Fibroblast of pulmonary artery (primary cell): ENCODE measurements at regions not wholly inside any gene's neighbourhood (a gene's known extent, or its start where the extent isn't known, plus 50 kb on each side); places are given as distances from the start of the nearest gene placed in this dataset.

Source experiments
- DNase-seq: peaks from one replicate; pipeline ENCODE4 v3.0.0-alpha.2; 2010; ENCODE audit warnings: low read depth
- H3K4me3 ChIP-seq: replicated peaks from 2 replicates; pipeline ENCODE4 v1.5.1; 2011; ENCODE audit warnings: low read depth, mild to moderate bottlenecking, control low read depth, low read length, moderate library complexity
- TF ChIP-seq, protein P1 (sequence below): IDR thresholded peaks from 2 replicates; pipeline ENCODE4 v1.5.1; 2011; ENCODE audit warnings: mild to moderate bottlenecking, control low read depth, low read length, inconsistent platforms; ENCODE audit errors: missing control alignments

DNA sequence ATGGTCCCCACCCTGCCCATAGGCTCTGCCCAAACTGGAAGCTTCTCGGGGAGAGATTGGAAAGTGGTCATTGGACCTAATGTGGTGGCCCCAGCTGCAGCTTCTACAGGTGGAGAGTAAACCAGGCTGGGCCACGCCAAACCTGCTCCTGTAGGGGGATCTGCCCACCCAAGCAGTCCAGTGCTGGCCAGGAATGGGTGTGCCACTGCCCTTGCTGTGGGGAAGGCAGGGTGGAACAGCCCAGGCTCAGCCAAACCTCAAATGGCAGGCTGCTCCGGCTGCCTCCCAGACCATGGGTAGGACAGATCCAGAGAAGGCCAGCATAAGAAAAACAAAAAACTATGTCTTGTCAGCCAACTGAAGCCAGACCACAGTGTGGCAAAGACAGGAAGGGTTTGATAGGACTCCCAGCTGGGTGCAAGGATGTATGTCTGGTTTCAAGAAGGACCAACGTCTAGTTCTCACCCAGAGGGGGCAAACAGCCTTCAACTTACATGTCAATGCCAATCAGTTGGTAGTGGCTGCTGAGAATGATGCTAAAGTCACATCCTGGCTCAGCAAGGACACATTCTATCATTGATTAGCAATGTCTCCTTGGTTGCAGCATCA, 267.3 kb downstream of the UACA start:
- TF ChIP-seq, protein P1, sequence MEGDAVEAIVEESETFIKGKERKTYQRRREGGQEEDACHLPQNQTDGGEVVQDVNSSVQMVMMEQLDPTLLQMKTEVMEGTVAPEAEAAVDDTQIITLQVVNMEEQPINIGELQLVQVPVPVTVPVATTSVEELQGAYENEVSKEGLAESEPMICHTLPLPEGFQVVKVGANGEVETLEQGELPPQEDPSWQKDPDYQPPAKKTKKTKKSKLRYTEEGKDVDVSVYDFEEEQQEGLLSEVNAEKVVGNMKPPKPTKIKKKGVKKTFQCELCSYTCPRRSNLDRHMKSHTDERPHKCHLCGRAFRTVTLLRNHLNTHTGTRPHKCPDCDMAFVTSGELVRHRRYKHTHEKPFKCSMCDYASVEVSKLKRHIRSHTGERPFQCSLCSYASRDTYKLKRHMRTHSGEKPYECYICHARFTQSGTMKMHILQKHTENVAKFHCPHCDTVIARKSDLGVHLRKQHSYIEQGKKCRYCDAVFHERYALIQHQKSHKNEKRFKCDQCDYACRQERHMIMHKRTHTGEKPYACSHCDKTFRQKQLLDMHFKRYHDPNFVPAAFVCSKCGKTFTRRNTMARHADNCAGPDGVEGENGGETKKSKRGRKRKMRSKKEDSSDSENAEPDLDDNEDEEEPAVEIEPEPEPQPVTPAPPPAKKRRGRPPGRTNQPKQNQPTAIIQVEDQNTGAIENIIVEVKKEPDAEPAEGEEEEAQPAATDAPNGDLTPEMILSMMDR: no peak
- no peak for DNase-seq
- H3K4me3 ChIP-seq: no peak overlapping the region

DNA sequence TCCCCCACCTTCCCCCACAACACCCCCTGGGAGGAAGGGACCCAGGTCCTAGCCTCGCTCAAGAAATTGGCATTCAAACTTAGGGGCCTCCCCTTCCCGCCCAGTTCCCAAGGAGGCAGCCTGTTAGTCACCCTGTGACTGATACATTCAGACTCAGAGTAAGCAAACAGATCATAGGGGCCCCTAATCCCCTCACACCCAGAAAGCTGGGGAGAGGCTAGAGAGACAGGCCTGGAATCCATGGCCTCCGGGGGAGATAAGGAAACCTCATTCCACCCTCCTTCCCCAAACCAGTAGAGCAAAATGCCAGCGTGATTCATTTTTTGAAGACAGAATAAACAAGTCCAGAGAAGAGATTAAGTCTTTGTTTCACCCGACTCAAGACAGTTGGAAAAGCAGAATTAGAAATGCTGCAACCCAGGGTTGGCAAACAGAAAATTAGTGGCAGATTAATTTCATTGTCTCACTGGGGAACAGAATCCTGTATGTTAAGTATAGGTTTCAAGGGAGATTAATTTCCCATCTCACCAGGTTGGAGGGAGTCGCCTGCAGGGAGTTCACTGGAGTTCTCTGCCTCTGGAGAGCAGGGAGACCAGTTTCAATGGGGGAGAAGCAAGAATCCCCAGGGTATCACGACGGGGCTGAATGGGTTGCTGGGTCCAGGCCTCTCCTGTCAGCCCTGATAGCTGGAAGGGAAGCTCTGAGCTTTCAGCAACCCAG, 268.3 kb downstream of the UACA start:
- TF ChIP-seq, protein P1: no peak
- DNase-seq: peak; percentile 83
- H3K4me3 ChIP-seq: no peak overlapping the region

DNA sequence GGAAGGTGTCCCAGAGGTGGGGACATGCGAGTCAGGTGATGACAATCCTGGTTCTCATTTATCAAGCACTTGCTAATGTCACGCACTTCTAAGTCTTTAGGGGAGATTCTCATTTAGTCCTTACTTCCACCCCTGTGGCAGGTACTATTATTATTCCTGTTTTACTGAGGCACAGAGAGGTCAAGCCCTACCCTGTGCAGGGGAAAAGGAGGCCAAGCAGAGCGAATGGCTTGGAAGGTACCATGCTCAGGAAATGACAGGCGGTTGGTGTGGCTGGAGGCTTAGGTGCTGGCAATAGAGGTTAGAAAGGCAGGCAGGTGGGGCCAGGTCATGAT, 268.9 kb downstream of the UACA start:
- TF ChIP-seq, protein P1: no peak
- H3K4me3 ChIP-seq: no peak overlapping the region
- no peak for DNase-seq

DNA sequence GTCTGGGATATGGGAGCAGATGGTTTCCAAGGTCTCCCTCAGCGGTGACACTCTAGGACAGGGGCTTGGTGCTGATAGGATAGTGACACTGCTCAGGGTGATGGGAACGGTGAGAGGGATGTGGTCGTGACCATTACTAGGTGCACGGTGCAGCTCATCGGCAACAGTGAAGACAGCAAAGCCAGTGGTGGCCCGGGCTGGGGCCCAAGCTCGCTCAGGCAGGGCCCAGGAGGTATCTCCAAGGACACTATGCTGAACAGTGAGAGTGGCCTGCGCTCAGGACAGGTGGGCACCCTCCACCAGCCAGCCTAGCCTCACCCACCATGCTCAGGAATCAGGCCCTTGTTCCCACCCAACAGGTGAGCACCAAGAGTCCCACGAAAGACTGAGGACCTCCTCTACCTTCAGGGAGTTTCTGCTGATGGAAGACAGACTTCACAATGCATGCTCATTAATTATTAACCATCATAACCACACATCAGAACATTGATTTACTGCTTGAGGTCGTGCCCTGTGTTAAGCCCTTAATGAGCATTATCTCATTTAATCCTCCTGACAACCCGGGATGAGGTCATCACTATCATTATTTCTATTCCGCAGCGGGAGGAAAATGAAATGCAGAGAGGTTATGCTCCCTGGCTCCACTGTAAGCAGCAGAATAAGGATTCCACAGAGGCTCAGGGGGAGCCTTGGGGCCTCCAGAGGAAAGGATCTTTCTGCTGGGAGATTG, 269.4 kb downstream of the UACA start:
- H3K4me3 ChIP-seq: no peak overlapping the region
- DNase-seq: no peak
- TF ChIP-seq, protein P1: no peak

DNA sequence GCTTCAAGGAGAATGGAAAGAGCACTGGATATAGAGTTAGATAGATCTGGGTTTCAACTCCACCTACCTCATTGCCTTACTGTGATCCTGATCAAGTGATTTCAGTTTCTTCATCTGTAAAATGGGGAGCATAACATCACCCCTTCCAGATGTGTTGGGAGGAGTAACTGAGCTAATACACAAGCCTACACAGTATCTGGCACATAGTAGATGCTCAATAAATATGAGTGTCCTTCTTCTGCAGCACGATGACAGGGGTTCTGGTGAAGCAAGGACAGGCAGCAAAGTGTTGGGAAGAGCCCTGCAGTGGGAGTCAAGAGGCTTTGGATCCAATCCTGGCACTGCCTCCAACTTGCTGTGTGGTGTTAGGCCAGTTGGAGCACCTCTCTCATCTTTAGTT, 270.0 kb downstream of the UACA start:
- H3K4me3 ChIP-seq: no peak overlapping the region
- DNase-seq: no peak
- TF ChIP-seq, protein P1: no peak

DNA sequence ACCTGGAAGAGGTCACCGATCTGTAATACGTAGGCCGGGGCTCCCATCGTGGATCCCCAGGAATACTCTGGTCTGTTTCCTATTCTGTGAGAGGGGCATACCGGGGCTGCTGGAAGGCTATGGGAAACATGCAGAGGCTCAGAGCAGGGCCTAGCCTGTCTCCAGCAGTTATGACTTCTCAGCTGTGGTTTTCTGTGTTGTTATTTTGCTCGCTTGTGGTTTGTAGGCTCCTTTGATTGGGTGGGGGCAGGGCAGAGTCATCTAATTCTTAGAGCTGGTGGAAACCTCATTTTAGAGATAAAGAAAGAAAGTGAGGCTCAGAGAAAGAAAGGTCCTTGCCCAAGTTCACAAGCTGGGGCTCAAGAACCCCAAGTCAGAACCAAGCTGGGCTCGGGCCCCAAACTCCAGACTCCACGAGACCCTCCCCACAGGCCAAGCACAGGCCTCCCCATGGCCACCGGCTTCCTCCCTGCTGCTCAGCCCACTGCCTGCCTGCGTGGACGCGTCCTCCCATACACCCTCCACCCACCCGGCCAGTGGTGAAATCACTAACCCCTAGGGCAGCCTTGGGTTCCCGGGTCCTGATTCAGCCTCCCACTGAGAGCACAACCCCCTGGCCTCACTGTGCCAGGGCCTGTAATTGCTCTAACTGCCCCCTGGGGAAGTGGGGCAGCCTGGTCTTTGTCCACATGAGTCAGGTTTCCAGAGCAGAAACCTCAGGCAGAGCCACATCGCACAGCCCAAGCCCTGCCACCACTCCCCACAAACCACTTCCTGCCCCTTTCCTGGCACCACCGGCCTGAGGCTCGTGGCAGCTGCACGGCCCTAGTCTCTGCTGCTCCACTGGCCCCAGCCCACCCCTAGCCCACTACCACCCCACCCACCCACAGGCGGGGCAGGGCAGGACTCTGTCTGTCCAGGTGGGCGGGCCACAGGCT, 270.8 kb downstream of the UACA start:
- H3K4me3 ChIP-seq: no peak overlapping the region
- DNase-seq: peak; percentile 72
- TF ChIP-seq, protein P1: no peak
